ENCODE measurements at regions not wholly inside any gene's neighbourhood (a gene's known extent, or its start where the extent isn't known, plus 50 kb on each side); places are given as distances from the start of the nearest gene placed in this dataset.
"Not testable (repeated sequence)": the region's sequence is repeated elsewhere in the genome, so short reads cannot be mapped to it uniquely, and the experiment has no call there.

DNA sequence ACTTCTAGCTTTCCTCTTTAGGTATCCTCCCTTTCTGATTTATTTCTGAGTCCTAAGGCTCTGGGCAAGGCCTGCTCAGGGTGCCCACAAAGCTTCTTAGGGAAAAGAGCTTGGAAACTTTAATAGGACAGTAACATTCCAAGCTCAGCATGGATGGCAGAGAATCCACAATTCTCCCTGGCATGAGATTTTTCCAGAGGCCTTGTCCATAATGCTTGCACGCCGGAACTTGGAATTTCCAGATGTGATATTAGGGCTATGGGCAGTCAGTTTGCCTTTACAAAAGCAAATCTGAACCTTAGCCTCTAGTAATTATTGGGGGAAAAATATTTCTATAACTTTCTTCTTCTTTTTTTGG is 139.0 kb upstream of the RBMS3 start:
- no peak for DNase-seq (ENCODE audit: low spot score)

DNA sequence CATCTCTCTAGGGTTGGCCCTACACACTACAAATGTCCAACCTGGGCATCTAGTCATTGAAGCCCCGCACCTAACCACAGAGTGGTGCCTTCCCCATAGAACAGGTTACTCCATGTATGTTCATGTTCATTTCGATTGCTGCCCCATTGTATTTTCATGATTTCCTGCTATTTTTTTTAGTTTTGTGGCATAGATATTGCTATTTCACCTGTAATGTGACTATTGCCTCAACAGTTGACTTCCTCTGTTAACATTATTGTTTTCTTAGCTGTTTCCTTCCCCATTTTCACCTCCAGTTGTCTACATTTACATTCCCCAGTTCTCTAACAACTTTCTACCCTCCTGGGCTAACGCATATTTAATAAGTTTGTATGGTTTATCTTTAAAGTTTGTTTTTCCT is 137.7 kb upstream of the RBMS3 start:
- DNase-seq (ENCODE audit: low spot score), result no peak

DNA sequence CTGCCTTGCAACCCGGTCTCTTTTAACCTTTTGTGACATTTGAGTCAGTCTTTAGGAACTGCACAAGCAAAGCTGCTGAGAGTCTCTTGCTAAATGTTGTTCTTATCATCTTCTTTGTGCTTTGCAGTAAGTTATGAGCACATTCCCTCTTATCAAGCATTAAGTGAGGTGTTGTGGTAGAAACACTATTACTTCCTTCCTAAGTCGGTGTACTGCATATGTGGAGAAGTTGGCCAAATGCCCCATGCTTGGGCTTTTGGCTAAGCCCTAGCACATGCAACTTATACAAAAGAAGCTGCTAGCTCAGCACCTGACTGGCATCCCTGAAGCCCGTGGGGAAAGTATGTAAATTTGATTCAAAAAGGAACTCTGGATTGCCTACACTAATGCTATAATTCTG is 136.5 kb upstream of the RBMS3 start:
- DNase-seq (ENCODE audit: low spot score), result no peak

DNA sequence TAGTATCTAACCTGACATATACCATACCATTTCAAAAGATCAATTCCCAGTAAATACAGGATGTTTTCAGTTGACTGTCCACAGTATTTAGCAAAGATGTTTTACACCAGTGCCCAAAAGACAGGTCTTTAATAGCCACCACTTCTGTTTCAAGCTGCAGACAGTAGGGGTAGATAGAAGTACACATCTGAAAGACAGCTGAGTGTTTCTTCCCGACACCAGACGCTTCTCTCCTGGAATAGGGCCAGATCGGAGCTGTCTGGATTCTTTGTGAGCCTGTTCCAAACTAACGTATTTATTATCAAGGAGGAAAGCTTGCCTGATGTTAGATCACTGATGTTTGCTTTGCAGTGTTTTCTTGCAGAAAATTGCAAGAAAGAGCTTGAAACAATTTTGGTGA is 136.1 kb upstream of the RBMS3 start:
- DNase-seq (ENCODE audit: low spot score), result no peak

DNA sequence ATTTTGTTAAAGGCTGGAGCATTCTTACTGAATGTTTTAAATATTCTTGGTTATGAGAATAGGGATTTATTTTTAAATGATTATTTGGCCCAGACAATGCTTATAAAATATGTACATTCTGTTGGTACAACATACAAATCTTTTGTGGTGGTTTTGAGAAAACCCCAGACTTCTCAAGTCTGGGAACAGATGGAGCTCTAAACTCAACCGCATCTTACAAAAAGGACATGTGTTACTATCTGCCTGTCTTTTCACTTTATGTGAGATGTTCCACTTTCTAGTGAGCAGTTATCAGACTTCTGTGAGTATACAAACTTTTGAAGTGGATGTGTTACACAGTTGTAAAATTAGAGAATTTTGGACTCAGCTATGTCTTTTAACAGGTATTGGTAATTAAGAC is 135.5 kb upstream of the RBMS3 start:
- no peak for DNase-seq (ENCODE audit: low spot score)

DNA sequence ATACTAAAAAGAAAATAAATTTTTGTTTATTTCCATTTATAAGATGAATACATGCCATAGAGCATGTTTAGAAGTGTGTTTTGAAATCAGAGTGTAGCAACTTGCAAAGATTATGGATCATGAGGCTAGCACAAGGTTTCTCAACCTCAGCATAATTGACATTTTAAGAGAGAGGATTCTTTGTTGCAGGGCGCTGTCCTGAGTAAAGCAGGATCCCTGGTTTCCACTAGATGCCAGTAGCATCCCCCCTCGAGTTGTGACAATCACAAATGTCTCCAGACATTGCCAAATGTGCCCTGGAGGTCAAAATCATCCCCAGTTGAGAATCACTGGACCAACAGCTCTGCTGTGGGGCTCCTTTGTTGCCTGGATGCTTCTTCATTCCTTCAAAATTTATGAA is 128.5 kb upstream of the RBMS3 start:
- no peak for DNase-seq (ENCODE audit: low spot score)

DNA sequence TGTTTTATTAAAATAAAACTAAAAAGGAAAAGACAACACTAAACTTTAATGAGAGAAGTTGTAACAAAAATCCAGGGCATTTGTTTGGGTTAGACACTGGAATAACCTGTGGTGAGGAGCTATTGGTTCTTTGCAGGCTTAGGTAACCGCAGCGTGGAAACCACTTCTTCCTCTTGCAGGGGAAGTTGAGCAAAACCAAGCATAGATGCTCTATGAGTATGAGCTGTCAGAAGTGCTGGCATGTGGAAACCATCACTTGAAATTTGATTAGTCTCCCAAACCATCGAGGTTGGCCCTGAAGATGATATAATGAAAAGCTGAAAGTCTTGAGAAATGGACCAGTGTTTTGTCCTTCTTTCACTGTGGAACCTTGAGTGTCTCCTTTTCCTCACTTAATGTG is 127.1 kb upstream of the RBMS3 start:
- no peak for DNase-seq (ENCODE audit: low spot score)

DNA sequence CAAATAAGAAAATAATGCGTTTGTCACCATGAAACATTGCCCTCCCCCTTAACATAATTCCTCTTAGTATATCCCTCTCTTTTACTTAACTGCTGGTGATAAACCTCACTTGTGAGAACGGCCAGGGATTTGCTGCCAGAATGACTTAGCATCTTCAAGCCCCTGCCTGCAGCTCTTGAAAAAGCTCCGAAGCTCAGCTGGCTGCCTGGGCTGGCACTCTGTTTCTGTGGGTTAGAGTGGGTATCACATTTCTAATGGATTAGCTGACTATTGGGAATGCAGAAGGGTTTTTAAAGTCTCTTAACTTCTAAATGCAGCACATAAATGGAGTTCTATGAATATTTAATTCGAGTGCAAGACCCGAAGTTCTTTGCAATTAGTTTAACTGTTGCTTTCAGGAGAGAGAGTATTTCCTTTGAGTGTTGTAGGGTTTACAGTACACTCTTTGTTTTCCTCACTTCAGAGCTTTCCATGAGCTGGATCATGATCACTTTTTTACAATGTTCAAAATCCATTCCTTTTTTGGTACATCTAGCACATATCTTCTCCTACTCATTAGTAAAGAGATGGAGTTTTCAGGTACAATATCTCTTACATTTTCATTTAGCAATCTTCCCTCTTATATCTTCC is 124.7 kb upstream of the RBMS3 start:
- no peak for DNase-seq (ENCODE audit: low spot score)

DNA sequence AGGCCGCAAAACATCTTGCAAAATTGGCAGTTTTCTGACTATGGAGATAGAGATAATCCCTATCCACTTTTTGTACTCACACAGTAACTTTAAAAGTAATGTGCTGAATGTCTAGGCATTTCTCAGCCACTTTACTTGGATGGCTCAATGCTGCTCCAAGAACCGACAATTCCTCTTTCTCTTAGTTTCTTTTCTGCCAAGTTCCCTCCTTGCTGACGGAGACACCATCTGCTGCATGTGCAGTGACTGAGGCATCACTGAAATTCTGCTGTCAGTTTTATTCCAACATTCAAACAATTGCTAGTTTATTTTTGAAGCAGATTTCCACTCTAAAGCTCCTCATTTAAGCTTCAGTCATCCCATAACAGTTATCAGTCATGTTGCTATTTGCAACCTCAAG is 116.0 kb upstream of the RBMS3 start:
- no peak for DNase-seq (ENCODE audit: low spot score)

DNA sequence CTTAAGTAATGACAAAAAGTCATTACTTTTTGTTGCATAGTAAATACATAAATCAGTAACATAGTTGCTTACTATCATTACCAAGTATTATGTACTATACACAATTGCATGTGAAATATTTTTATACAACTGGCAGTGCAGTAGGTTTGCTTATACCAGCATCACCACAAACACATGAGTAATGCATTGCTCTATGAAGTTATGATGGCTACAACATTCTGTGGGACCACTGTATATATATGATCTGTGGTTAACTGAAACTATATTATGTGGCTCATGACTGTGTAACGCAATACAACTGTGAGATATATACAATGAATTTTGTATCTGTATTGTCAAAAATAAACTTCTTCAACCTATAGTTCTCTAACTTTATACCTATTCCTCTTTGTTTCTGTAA is 113.7 kb upstream of the RBMS3 start:
- DNase-seq (ENCODE audit: low spot score), result no peak

DNA sequence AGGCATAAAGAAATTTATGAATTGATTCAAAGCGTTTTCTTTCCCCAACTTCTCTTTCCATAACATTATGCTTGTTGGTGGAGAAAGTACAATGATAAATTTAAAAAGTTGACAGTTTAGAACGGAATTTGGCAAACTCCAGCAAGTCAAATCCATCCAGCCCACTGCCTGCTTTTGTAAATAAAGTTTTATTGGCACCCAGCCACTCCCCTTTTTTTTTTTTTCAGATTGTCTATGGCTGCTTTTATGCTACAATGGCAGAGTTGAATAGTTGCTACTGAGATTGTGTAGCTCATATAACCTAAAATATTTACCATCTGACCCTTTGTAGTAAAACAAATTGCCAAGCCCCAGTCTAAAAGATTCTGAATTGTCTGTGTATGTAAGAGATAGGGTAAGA is 112.8 kb upstream of the RBMS3 start:
- no peak for DNase-seq (ENCODE audit: low spot score)

DNA sequence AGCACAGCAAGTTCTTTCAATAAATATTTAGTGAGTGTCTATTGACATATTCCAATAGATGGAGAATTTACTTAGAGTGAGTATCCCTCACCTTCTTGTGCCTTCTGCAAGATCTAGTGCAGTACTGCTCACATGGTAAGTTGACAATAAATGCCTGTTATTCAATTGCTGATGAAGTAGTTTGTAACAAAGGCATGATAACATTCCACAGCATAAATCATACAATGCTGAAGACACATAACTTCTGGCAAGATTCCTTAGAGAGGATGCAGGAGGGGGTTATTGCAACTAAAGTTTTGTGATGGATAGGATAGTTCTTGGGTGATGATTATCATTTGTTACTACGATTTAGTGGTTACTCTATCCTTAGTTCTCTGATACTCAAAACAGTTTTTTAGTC is 112.2 kb upstream of the RBMS3 start:
- no peak for DNase-seq (ENCODE audit: low spot score)

DNA sequence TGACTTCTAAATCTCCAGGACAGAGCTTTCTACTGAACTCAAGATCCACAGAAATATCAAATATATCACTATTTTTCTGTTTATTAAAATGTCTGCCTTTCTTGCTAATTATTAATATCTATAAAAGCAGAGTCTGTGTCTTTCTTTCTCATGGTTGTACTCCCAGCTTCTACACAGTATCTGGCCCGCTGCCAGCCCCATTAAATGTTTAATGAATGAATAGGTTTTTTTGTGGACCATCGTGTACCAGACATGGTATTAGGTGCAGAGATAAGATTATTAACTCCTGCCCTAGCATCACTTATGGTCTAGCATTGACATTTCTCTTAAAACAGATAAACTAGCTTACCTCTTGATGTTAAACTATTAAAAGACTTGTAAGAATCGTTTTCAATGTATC is 111.4 kb upstream of the RBMS3 start:
- DNase-seq (ENCODE audit: low spot score), result no peak

DNA sequence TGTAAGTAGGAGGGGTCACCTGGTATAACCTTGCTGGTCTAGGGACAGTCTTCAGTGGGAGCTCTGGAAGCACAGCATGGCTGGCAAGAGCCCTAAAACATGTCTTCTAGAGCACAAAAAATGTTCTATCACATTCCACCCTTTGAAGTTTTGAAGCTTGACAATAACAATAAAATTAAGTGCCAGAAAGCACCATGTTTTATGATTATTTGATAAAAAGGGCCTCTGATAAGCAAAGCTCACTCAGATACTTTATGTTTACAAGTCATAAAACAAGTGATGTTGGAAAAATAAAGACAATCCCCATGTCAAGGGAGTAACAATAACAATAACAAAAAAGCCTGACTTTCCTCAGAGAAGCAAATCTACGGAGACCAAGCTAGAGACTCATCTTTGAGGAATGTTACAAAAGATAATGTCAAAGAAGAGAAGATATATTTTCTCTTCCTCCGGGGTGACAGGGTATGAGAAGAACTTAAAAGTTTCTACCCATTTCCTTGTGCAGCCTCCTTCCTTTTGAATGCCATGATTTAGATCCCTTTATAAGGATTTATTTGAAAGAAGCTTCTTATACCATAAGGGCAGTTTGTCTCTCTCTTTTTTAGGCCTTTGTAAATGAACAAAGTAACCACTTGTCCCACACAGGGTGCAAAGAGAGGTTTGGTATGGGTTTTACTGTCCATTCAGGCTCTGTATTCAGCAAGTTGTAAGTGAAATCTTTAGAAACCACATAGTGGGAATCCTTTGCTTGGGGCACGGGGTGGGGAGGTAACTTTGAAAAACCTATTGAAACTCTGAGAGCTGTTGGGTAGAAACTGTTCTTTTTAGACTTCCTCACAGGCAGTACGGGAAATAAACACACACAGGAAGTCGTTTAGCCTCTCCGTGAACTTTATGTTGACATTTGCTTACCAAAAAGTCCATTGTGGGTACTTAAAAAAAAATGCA is 109.6 kb upstream of the RBMS3 start:
- DNase-seq (ENCODE audit: low spot score), result no peak

DNA sequence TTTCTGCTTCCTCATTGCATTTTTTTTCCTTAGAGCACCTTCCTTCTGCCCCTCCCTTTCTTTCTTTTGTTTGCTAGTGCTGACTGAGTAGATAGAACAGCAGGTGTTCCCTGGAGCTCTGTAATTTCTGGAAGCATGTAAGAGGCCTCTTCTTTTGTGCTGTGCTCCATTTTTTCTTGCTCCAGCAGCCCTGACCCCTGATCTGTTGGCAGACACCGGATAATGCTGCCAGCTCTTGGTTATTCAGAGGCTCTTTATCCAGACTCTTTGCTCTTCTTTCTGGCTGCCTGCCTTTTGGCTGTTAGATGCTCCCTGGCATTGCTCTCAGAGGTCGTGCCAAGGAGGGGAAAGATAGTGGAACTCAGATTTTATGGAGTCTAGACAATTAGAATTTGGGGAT is 104.4 kb upstream of the RBMS3 start:
- no peak for DNase-seq (ENCODE audit: low spot score)

DNA sequence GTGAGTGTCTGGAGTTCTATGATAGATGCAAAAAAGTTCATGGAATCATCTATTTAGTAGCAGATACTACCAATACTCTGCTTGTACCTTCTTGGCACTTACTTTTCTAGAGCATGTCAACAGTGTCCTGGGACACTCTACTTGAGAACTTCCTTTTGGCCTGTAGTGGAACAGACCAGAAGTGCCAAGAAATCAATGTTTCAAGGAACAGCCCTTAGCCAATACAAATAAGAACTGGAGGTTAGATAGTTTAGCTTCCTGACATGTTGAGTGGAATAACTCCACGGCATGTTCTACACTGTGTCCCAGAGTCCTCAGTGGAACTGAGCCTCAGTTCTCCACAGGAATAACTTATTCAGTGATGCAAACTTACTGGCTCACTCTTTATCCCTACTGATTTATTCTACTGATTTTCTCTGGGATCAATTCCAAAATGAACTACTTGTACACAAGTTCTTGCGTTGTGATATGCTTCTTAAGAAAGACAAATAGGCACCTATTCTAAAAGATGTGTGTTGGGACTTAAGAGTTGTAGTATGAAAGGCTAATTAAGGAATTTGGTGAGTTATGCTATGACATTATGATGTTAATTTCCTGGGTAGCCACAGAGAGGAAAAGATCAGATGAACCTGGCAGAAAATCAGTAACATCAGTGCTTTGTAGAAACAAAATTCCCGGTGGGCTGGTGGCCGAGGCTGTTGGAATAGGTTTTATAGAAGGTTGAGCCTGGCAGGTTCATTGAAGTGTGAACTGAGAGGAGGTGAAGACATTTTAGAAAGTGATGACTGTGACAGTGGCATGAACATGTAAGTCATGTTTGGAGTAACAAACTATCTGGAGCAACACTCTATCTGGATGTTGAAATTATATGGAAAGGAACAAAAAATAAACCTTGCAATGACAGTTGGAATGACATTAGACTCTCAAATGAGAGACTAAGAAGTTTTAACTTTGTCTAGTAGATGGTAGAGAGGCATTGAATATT is 101.8 kb upstream of the RBMS3 start:
- DNase-seq (ENCODE audit: low spot score), result no peak

DNA sequence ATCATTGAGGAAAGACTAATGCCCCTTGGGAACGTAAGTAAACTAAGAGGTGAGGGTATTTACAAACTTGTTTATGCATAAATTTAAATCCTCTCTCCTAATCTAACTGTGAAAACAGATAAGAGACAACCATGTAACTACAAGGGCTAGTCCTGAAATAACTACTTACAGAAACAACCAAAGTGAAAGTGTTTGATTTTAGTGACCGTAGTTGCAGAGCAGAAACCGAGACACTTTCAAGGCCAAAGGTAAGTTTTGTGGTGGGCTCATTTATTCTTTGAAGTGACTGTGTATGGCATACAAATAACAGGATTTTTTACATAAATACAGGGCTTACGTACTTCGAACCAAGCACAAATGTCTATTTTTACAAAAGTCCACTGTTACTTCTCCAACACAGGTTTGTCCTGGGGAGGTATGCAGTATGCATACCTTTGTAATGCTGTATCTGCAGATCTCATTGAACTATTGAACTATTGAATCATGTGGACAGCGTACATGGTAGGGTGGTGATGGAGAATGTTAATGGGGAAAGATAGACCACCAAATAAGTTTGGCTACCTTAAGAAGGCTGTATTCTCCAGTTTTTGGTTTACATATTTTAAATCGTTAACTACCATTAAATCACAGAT is 99.6 kb upstream of the RBMS3 start:
- no peak for DNase-seq (ENCODE audit: low spot score)

DNA sequence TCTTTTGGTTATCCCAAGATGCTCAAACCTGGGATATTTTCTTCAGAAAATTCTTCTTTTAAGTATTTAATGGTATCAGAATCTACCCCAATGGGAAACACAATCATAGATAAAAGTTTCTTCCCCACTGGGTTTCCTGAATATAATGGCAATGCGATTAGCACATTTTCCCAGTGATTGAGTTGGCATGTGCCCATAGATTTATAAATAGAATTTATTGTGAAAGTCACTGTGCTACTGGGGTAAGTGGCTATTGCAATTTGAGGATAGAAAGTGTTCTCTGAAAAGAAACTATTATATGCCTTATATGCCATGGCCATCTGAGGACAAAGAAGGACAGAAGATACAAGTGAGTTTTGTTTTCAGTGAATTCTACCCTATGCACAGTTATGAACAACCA is 99.0 kb upstream of the RBMS3 start:
- no peak for DNase-seq (ENCODE audit: low spot score)

DNA sequence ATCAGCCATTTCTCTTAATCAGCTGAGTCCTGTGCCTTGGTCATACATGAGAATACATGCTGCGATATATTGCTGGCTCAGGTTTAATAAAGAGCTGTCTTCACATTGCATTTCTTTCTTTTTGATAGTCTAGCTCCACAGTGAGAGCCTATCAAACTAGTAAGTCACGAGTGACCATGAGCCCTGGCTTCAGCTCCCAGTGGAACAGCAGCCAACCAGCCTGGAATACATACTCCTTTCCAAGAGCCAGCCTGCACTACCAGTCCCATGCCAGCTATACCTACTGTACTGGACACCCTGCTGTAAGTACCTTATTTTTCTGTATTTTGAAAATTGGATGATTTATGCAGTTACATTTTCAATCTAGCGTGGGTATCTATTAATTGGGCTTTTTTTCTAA is 98.0 kb upstream of the RBMS3 start:
- DNase-seq (ENCODE audit: low spot score), result not testable (repeated sequence)

DNA sequence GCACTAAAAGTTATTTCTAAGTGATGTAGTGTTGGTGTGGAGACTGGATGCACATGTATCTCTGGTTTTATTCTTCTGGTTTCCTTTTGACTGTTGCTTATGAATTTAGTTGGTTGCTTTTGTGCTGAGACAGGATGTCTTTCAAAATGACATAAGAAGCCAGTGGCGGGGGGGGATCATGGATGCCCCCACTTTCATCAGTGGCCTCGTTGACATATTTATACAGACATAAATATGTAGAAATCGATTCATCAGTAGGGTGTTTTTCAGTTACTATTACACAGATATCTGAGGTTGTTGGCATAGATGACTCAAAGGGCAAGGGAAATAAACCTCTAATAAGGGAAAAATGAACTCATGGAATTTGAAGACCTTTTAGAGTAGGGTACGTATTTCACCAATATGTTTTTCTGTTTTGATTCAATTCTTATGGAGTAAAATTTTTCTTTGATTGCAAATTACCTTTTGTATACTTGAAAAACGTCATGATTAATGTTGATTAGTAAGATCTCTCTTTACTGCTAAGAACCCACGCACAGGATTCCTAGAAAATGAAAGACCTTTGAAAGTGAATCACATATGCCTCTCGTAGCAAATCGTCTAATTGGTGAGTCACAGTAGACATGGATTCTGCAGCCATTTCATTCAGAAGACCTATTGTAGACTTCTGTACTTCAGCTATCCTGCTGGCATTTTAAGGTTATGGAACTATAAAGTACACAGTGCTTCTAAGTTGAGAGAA is 97.4 kb upstream of the RBMS3 start:
- no peak for DNase-seq (ENCODE audit: low spot score)

DNA sequence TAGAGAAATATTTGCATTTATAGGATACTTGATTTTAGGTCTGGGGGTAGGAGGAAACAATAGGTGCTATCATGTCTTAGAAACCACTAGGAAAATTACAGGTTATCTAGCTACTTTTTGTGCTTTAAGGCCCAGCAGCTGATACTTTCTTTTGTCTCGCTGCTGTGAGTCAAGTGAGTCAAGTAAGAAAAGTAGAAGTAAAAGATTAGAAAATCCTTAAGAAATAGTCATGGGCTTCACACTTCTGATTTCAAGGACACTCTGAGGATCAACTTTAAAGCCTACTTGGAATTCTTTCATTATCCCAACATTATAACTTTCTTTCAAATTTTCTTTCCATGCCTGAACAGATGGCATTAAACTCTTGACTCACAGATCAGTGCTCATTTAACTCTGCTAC is 95.2 kb upstream of the RBMS3 start:
- DNase-seq (ENCODE audit: low spot score), result no peak

Measured in CD4-positive, alpha-beta T cell treated with Interleukin-2 at 100 ng/mL for 4 hours (primary cell).